GM12873 (cell line): ENCODE measurements at regions not wholly inside any gene's neighbourhood (a gene's known extent, or its start where the extent isn't known, plus 50 kb on each side); places are given as distances from the start of the nearest gene placed in this dataset.

Experiments used
- TF ChIP-seq, protein P1 (sequence below): IDR thresholded peaks from 2 replicates; pipeline ENCODE4 v1.5.1; 2012; ENCODE audit warnings: low read depth, mild to moderate bottlenecking, moderate library complexity, low read length, control low read depth; ENCODE audit not compliant: insufficient read depth; ENCODE audit errors: missing control alignments

DNA sequence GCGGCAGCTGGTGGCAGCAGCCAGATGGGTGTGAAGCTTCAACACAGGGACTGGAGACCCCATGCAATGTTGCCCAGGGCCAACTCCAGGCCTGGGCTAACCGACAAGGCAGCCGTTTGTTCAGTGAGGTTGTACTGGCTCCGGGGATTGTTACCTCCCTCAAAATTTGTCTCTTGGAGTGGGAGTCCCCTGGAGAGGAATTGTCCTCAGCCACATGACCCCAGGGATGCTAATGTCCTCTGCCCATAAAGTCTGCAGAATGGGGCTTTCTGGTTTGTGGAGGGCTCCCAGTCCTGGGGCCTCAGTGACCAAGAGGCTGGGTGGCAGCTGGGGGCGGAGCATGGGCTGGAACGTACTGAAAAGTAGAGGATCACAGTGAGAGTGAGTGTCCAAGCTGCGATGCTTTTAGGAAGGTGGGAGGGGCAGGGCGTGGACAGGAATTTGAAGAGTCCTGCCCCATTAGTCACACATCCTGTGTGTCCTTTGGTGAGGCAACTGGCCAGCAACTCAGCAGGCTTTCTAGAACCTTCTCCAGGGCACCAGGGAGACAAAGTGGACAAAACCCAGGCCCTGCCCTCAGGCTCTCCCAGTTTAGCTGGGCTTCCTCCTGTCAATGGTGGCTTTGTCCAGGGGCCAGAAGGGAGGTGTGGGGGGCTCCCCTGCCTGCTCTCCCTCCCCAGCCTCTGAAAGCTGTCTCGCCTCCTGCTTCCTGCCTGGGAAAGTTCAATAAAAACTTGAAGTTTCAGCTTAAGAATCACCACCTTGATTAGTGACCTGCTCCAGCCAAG, 114.0 kb downstream of the NSG2 start:
- TF ChIP-seq, protein P1, sequence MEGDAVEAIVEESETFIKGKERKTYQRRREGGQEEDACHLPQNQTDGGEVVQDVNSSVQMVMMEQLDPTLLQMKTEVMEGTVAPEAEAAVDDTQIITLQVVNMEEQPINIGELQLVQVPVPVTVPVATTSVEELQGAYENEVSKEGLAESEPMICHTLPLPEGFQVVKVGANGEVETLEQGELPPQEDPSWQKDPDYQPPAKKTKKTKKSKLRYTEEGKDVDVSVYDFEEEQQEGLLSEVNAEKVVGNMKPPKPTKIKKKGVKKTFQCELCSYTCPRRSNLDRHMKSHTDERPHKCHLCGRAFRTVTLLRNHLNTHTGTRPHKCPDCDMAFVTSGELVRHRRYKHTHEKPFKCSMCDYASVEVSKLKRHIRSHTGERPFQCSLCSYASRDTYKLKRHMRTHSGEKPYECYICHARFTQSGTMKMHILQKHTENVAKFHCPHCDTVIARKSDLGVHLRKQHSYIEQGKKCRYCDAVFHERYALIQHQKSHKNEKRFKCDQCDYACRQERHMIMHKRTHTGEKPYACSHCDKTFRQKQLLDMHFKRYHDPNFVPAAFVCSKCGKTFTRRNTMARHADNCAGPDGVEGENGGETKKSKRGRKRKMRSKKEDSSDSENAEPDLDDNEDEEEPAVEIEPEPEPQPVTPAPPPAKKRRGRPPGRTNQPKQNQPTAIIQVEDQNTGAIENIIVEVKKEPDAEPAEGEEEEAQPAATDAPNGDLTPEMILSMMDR, result no peak

DNA sequence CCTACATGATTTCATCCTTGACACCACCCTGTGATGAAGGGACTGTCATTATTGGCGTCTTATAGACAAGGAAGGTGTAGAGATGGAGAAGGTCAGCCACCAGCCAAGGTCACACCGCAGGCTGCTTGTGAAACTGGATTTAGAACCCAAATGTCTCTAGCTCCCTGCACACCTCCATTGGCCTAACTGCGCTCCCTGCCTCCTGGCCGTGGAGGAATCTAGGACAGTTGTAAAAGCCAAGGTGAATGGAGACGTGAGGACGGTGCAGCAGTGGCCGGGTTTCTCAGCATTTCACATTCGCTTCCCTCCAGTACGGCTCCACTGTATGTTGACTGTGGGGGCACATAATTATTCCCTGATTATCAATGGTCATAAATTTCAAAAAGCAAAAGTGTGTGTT, 119.9 kb downstream of the NSG2 start:
- TF ChIP-seq, protein P1, result no peak

DNA sequence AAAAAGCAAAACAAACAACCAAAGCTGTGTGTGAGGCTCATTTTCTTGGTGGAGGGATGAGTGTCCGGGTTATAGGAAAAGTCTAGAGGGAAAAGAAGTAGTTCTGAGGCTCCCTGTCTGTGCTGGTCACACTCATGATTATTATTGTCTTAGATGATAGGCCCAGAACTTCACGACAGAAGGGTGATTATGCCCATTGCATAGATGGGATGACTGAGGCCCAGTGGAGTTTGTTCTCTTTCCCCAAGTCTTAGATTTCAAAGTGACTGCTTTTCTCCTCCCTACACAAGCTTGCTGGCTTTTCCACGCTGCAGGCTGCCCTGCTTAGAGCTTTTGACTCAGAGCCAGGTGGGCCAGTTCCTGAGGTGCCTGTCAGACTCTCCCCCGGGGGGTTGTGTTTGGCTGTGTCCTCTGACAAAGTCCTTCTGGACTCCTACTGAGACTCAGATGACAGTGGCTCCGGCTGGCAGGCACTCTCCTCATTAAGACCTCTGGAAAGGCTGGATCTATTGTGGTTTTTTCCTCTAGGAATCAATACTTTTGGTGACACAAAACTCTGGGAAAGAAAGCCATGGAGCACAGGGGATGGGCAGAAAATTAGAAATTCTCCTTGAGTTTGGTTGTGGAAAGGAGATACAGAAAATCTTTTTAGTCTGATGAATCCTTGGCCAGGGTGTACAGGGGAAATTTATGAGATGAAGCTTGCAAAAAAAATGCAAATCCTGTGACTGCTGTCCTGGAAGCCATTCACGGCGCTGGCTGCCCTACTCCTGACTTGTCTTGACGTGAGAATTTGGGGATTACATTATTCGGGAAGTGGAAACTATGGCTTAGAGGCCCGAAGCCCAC, 120.9 kb downstream of the NSG2 start:
- TF ChIP-seq, protein P1, result no peak

DNA sequence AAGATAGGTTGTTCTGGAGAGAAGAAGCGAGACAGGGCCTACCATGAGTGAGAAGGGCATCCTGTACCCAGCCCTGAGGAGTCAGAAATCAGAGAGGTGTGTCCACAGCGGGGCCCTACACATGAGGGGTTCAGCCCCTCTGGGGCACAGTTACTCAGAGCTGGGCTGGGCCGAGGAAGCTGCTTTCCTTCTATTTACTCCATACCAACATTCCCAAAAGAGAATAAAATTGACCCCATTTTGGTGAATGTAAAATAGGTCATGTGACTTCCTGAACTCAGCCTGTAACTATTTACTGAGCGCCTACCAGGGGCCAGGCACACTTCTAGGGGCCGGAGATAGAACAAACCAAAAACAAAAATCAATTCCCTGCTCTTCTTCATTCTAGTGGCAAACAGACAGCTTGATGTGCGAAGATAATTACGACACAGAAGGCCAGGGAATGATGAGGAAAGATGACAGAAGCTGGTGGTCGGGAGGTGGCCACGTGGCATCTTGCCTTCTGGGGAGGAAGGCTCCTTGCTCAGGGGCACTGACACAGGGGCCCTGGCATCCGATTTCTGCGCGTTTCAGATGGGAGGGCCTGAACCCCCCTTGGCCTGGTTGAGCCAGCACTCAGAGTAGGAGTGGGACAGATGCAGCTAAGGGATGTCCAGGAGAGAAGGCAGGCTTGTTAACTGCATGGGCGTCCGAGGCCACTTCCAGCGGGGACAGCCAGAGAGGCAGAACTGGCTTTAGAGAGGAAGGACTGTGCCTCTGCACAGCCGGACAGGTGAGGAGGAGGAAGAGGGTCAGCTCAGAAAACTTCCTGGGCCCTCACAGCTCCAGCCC, 121.8 kb downstream of the NSG2 start:
- TF ChIP-seq, protein P1, result no peak

DNA sequence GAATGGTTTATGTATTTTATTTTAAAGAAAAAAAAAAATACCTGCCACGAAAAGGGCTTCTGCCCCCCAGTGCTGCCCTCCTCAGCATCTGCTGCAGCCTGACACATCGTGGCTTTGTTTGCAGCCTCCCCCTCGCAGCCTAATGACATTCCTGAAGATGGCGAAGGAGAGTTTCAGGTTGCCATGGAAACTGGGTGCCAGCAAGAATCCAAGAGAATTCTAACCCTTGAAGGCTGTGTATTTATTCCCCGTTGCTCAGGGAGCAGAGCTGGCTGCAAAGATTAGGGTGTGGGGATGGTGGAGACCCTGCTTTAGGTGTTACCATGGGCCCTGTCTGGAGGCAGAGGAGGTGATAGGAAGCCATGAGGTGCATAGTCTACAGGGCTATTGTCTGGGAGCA, 126.6 kb downstream of the NSG2 start:
- TF ChIP-seq, protein P1, result no peak

DNA sequence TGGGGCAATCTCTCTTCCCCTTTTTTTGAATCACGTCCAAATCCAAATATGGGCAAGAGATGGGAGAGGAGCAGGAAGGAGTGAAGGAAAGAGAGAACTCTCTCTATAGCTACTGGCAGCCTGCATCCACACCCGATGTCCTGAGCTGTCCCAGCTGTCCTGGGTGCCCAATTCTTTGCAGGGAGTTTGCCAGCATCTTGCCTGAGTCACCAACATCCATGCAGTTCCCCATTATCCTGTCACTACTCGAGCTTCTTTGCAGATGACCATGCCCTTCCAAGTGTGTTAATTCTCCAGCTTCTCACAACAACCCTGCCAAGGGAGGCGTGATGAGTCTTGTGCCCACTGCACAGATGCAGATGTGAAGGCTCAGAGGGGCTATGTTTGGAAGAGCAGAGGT, 127.1 kb downstream of the NSG2 start:
- TF ChIP-seq, protein P1, result no peak
